HEK293T (cell line): ENCODE measurements at regions not wholly inside any gene's neighbourhood (a gene's known extent, or its start where the extent isn't known, plus 50 kb on each side); places are given as distances from the start of the nearest gene placed in this dataset.

Experiments used
- BHLHE40 ChIP-seq: fragments of 450-650 bp; IDR thresholded peaks from 2 replicates; pipeline ENCODE4 v1.6.1; 2016; ENCODE audit warnings: mild to moderate bottlenecking, moderate library complexity, borderline replicate concordance
- ELF4 ChIP-seq: fragments of 450-650 bp; IDR thresholded peaks from 2 replicates; pipeline ENCODE4 v1.6.1; 2017; ENCODE audit warnings: antibody characterized with exemption
- PKNOX1 ChIP-seq: fragments of 450-650 bp; IDR thresholded peaks from 2 replicates; pipeline ENCODE4 v1.6.1; 2016
- SP1 ChIP-seq: fragments of 450-650 bp; IDR thresholded peaks from 2 replicates; pipeline ENCODE4 v1.6.1; 2017

GRCh38 chr9:81123526-81123925 is 565.8 kb downstream of the TLE1 start:
- TF ChIP-seq BHLHE40 (no peak), SP1 (no peak), PKNOX1 (no peak), ELF4 (no peak)
